Gastrocnemius medialis (tissue), 4 donors: ENCODE measurements at regions not wholly inside any gene's neighbourhood (a gene's known extent, or its start where the extent isn't known, plus 50 kb on each side); places are given as distances from the start of the nearest gene placed in this dataset.

Experiments
- ATAC-seq, 2 donors: fragments of 150-250 bp; one replicate each; pipeline ENCODE4 v1.9.1; 2016
- DNase-seq, 2 donors: peaks; one replicate each; pipeline ENCODE4 v3.0.0-alpha.2; 2019
- H3K27ac ChIP-seq, 4 donors: fragments of 200-600 bp; sonication (generic); 1 replicate in 1 of 4; 2 replicates in 3 of 4; pipeline ENCODE4 v1.5.1; 2016 to 2018; ENCODE audit warnings: mild to moderate bottlenecking in 2 of 4, moderate library complexity in 1 of 4
- H3K27me3 ChIP-seq, 3 donors: fragments of 200-600 bp; sonication (generic) in 2 of 3; 1 replicate in 1 of 3; 2 replicates in 2 of 3; pipeline versions ENCODE4 v1.5.1 to v1.6.0; 2016 to 2019; ENCODE audit warnings: mild to moderate bottlenecking in 1 of 3, moderate library complexity in 1 of 3
- H3K36me3 ChIP-seq, 2 donors: fragments of 200-600 bp; sonication (generic) in 1 of 2; one replicate each; pipeline ENCODE4 v1.5.1; 2017 to 2018
- H3K4me1 ChIP-seq, 2 donors: fragments of 200-600 bp; sonication (generic) in 1 of 2; one replicate each; pipeline ENCODE4 v1.5.1; 2016 to 2017; ENCODE audit warnings: mild to moderate bottlenecking in 2 of 2
- H3K4me3 ChIP-seq, 4 donors: fragments of 200-600 bp; sonication (generic) in 3 of 4; 1 replicate in 1 of 4; 2 replicates in 3 of 4; pipeline ENCODE4 v1.5.1; 2016 to 2019; ENCODE audit warnings: mild to moderate bottlenecking in 2 of 4
- H3K9me3 ChIP-seq, 3 donors: fragments of 200-600 bp; sonication (generic) in 2 of 3; 1 replicate in 1 of 3; 2 replicates in 2 of 3; pipeline ENCODE4 v1.5.1; 2016 to 2019
- POLR2A ChIP-seq, 2 donors: fragments of 450-650 bp; IDR thresholded peaks; one replicate each; pipeline ENCODE4 v1.6.1; 2017; ENCODE audit warnings: antibody characterized with exemption in 2 of 2, mild to moderate bottlenecking in 2 of 2, moderate library complexity in 2 of 2
- in situ Hi-C, 4 donors: fragments of 200-750 bp; cut with MboI; loops; one replicate each; pipeline versions ENCODE4 v1.15.0 to v1.8.0; 2017; ENCODE audit warnings: low sequenced_read_pairs in 4 of 4
- intact Hi-C: fragments of 100-400 bp; cut with DNase I; formaldehyde crosslinking; loops from one replicate; pipeline ENCODE4 v1.15.1; 2023; ENCODE audit warnings: low total_unique reads
- TF ChIP-seq, protein P1 (sequence below), 5 experiments: fragments of 450-650 bp in 3 of 5; fragments of 200-600 bp in 2 of 5; sonication (generic) in 2 of 5; IDR thresholded peaks in 4 of 5; conservative IDR thresholded peaks in 1 of 5; 1 replicate in 4 of 5; 2 replicates in 1 of 5; pipeline ENCODE4 v1.5.1; 2016 to 2019; ENCODE audit warnings: antibody characterized with exemption in 5 of 5, mild to moderate bottlenecking in 3 of 5, moderate library complexity in 3 of 5

DNA sequence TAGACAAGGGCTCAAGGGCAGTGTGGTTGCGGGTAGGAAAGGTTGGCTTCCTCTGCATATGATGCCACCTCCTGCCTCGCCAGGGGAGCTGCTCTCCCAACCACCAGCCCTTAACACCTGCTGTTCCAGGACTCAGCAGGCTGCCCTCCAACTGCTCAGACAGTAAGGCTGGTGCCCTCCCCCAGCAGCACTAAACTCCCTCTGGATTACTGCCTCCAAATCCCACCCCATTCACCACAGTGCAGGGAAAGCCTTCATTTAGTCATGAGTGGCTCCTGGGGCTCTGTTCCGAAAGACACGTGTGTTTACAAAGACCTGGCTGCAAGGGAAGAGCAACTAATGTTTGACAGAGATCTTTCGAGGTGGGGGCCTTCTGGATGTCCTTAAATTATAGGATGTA is 437.2 kb upstream of the MKI67 start:
- H3K9me3 ChIP-seq: no peaks in the 10 kb centered on the region
- no peak for ATAC-seq
- no peaks in the 10 kb centered on the region for H3K36me3 ChIP-seq
- DNase-seq: no peak
- H3K4me1 ChIP-seq: no peaks in the 10 kb centered on the region
- TF ChIP-seq, protein P1, sequence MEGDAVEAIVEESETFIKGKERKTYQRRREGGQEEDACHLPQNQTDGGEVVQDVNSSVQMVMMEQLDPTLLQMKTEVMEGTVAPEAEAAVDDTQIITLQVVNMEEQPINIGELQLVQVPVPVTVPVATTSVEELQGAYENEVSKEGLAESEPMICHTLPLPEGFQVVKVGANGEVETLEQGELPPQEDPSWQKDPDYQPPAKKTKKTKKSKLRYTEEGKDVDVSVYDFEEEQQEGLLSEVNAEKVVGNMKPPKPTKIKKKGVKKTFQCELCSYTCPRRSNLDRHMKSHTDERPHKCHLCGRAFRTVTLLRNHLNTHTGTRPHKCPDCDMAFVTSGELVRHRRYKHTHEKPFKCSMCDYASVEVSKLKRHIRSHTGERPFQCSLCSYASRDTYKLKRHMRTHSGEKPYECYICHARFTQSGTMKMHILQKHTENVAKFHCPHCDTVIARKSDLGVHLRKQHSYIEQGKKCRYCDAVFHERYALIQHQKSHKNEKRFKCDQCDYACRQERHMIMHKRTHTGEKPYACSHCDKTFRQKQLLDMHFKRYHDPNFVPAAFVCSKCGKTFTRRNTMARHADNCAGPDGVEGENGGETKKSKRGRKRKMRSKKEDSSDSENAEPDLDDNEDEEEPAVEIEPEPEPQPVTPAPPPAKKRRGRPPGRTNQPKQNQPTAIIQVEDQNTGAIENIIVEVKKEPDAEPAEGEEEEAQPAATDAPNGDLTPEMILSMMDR (IDR thresholded peaks at IDR 0.05 in 4 of 5, conservative IDR thresholded peaks at IDR 0.05 in 1 of 5): no peak
- TF ChIP-seq POLR2A (IDR thresholded peaks at IDR 0.05): no peak
- H3K27me3 ChIP-seq: no peaks in the 10 kb centered on the region
- no peak overlapping the region for H3K4me3 ChIP-seq
- in situ Hi-C loops (no loop called here), intact Hi-C loops (no loop called here)
- H3K27ac ChIP-seq: no peak overlapping the region

DNA sequence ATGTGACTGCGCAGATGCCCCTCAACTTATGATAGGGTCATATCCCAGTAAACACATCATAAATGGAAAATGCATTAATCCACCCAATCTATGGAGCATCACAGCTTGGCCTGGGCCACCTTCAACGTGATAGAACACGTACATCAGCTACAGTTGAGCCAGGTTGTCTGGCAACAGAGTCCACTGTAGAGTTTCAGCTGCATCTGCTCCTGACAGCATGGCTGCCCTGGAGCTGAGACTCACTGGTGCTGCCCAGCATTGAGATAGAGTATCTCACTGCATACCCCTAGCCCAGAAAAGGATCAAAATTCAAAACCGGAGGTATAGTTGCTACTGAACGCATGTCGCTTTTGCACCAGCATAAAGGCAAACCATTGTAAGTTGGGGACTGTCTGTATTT is 437.7 kb upstream of the MKI67 start:
- no peak overlapping the region for H3K27ac ChIP-seq
- no peaks in the 10 kb centered on the region for H3K36me3 ChIP-seq
- ATAC-seq (no peak), DNase-seq (no peak)
- in situ Hi-C loops: no loop called here
- TF ChIP-seq, protein P1 (IDR thresholded peaks at IDR 0.05 in 4 of 5, conservative IDR thresholded peaks at IDR 0.05 in 1 of 5): no peak
- TF ChIP-seq POLR2A (IDR thresholded peaks at IDR 0.05): no peak
- H3K27me3 ChIP-seq: no peaks in the 10 kb centered on the region
- H3K4me3 ChIP-seq: no peak overlapping the region
- H3K4me1 ChIP-seq: no peaks in the 10 kb centered on the region
- intact Hi-C loops: no loop called here
- no peaks in the 10 kb centered on the region for H3K9me3 ChIP-seq

DNA sequence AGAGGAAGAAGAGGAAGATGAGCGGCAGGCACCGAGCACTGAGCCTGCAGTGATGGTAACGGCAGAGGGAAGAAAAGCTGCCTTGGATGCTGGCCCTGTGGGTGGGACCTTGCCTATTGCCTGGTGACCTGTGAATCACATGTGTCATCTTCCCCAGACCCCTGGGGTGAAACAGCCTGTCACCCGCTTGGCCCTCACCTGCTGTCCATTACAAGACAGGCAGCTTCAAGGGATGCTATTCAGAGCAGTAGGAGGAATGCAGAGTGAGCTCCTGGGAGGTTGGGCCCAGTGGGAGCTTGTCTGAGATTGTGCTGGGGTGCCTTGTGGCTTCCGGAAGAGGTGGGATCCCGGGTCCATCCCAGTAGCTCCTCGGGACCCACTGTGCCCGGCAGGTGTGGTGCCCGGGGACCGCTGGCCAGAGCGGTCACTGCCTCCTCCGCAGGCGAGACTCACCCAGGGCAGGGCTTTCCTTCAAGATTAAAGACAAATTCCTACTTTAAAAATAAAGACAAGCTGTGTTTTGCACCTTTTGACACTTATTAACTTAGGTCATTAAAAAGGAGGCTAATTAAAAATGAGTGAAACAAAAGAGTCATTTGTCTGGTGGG is 440.2 kb upstream of the MKI67 start:
- in situ Hi-C loops: no loop called here
- no peak for TF ChIP-seq POLR2A (IDR thresholded peaks at IDR 0.05)
- TF ChIP-seq, protein P1 (IDR thresholded peaks at IDR 0.05 in 4 of 5, conservative IDR thresholded peaks at IDR 0.05 in 1 of 5): no peak
- Histone ChIP-seq H3K36me3 (no peaks in the 10 kb centered on the region), H3K27ac (no peak overlapping the region), H3K9me3 (no peaks in the 10 kb centered on the region), H3K4me3 (no peak overlapping the region), H3K4me1 (no peaks in the 10 kb centered on the region), H3K27me3 (peaks cover 0 to 4% (median 0%) of the 10 kb centered on the region in 3 donors)
- intact Hi-C loops: no loop called here
- DNase-seq: no peak
- ATAC-seq: no peak

DNA sequence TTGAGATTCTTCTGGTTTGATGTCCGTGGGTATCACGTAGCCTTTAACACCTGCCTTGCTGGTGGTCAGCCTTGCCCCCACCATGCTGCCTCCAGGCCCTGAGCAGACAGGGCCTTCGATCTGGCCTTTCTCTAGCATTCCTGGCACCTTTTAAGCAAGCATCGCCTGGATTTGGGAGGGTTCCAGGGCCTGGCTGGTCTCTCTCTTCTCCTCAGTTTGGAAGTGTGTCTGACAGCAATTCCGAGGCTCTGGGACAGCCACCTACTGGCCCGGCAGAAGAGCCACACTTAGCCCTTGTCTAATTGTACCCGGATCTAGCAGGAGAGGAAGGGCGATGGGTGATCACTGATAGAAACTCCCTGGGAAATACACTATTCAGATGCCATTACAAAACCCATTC is 441.3 kb upstream of the MKI67 start:
- Histone ChIP-seq H3K27ac (no peak overlapping the region), H3K9me3 (no peaks in the 10 kb centered on the region), H3K27me3 (peaks cover 0 to 4% (median 0%) of the 10 kb centered on the region in 3 donors), H3K4me3 (peak overlapping the region in 2 of 4 donors; percentile 32 to 38), H3K36me3 (no peaks in the 10 kb centered on the region), H3K4me1 (no peaks in the 10 kb centered on the region)
- ATAC-seq (no peak), DNase-seq (no peak)
- no peak for TF ChIP-seq POLR2A (IDR thresholded peaks at IDR 0.05)
- TF ChIP-seq, protein P1 (IDR thresholded peaks at IDR 0.05 in 4 of 5, conservative IDR thresholded peaks at IDR 0.05 in 1 of 5): no peak
- in situ Hi-C loops: no loop called here
- intact Hi-C loops: no loop called here

DNA sequence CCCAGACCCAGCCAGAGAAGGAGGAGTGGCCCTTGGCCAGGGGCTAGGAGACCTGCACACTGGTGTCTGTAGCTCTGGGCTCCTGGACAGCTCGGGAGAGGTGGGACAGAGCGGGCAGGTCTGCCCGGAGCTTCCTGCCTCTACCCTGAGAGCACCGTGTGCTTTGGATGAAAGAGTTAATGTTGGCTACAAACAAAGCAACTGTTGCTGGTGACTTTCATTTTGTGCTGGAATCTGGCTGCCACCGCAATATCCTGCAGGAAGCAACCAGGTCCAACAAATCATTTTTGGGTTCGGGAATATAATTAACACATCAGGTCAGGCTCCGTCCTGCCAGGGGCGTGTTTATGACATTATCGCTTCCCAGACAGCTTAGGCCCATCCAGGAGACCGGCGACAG is 441.8 kb upstream of the MKI67 start:
- no peaks in the 10 kb centered on the region for H3K36me3 ChIP-seq
- H3K4me3 ChIP-seq: peak overlapping the region in 2 of 4 donors; percentile 32 to 38
- H3K27me3 ChIP-seq: peaks cover 0 to 5% (median 0%) of the 10 kb centered on the region in 3 donors
- no peaks in the 10 kb centered on the region for H3K9me3 ChIP-seq
- in situ Hi-C loops (no loop called here), intact Hi-C loops (no loop called here)
- DNase-seq (no peak), ATAC-seq (no peak)
- no peaks in the 10 kb centered on the region for H3K4me1 ChIP-seq
- no peak overlapping the region for H3K27ac ChIP-seq
- TF ChIP-seq, protein P1 (IDR thresholded peaks at IDR 0.05 in 4 of 5, conservative IDR thresholded peaks at IDR 0.05 in 1 of 5): no peak
- no peak for TF ChIP-seq POLR2A (IDR thresholded peaks at IDR 0.05)
